T-helper 17 cell (primary cell): ENCODE measurements at regions not wholly inside any gene's neighbourhood (a gene's known extent, or its start where the extent isn't known, plus 50 kb on each side); places are given as distances from the start of the nearest gene placed in this dataset.
"Not testable (repeated sequence)": the region's sequence is repeated elsewhere in the genome, so short reads cannot be mapped to it uniquely, and the experiment has no call there.

Experiments used
- ATAC-seq: fragments of 150-1000 bp; cut with Tn5 transposase; 2 replicates; pipeline ENCODE4 v1.10.0; 2021; ENCODE audit warnings: mild to moderate bottlenecking, moderate library complexity
- DNase-seq, 3 donors: peaks; one replicate each; pipeline versions ENCODE4 v3.0.0 to v3.0.0-alpha.2; 2020 to 2021
- H3K9me3 ChIP-seq: one replicate; pipeline ENCODE4 v1.7.0; 2013; ENCODE audit warnings: low read length, mild to moderate bottlenecking; ENCODE audit not compliant: control insufficient read depth, poor library complexity, severe bottlenecking
- H3K27ac Mint-ChIP-seq: one replicate; pipeline ENCODE4 v1.8.0; 2022; ENCODE audit warnings: mild to moderate bottlenecking, moderate library complexity, mixed read lengths
- H3K27me3 Mint-ChIP-seq: one replicate; pipeline ENCODE4 v1.8.0; 2022; ENCODE audit warnings: mixed read lengths
- H3K36me3 Mint-ChIP-seq: one replicate; pipeline ENCODE4 v1.8.0; 2022; ENCODE audit warnings: low read depth, mixed read lengths
- H3K4me1 Mint-ChIP-seq: one replicate; pipeline ENCODE4 v1.8.0; 2022; ENCODE audit warnings: mild to moderate bottlenecking, mixed read lengths
- H3K4me3 Mint-ChIP-seq: one replicate; pipeline ENCODE4 v1.8.0; 2022; ENCODE audit warnings: mild to moderate bottlenecking, moderate library complexity, mixed read lengths

DNA sequence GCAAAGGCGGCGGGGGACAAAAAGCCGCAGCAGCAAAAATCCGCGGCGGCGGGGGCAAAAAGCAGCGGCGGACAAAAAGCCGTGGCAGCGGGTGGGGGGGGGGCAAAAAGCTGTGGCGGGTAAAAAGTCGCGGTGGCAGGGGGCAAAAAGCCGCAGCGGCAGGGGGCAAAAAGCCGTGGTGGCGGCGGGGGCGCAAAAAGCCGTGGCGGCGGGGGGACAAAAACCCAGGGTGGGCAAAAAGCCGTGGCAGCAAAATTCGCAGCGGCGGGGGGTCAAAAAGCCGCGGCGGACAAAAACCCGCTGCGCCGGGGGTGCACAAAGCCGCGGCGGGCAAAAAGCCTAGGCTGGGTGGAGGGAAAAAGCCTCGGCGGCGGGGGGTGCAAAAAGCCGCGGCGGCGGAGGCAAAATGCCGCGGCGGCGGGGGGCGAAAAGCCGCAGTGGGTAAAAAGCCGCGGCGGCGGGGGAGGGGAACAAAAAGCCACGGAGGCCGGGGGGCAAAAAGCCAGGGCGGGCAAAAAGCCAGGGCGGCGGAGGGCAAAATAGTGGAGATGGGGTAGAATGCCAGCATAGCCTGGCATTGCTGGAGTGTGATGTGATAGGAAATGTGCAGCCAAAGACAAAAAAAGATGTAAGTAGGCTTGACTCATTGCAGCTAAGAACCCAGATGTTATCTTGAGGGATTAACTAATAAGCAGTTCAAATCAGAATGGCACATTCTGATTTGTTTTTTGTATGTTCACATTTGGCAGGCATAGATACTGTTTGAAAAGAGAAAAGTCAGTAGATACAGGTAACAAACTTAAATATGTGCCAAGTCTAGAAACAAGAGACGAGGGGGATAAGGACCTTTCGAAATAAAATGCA is 1076.3 kb downstream of the RPIA start:
- Mint-ChIP-seq H3K36me3 (peaks cover 2% of the 10 kb centered on the region), H3K27me3 (peaks cover 15% of the 10 kb centered on the region), H3K4me1 (no peaks in the 10 kb centered on the region), H3K27ac (no peak overlapping the region), H3K4me3 (no peak overlapping the region)
- ATAC-seq, result no peak
- no peaks in the 10 kb centered on the region for H3K9me3 ChIP-seq
- no peak for DNase-seq

DNA sequence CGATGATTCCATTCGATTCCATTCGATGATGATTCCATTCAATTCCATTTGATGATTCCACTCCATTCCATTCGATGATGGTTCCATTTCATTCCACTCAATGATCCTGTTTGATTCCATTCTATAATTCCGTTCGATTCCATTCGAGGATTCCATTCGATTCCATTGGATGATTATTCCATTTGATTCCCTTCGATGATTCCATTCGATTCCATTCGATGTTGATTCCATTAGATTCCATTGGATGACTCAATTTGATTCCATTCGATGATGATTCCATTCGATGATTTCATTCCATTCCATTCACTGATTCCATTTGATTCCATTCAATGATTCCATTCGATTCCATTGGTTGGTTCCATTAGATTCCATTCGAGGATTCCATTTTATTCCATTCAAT is 1084.4 kb downstream of the RPIA start:
- H3K27ac Mint-ChIP-seq, result no peak overlapping the region
- no peaks in the 10 kb centered on the region for H3K27me3 Mint-ChIP-seq
- ATAC-seq (no peak), DNase-seq (no peak)
- no peaks in the 10 kb centered on the region for H3K9me3 ChIP-seq
- peaks cover 2% of the 10 kb centered on the region for H3K36me3 Mint-ChIP-seq
- H3K4me1 Mint-ChIP-seq, result no peaks in the 10 kb centered on the region
- H3K4me3 Mint-ChIP-seq, result no peak overlapping the region

DNA sequence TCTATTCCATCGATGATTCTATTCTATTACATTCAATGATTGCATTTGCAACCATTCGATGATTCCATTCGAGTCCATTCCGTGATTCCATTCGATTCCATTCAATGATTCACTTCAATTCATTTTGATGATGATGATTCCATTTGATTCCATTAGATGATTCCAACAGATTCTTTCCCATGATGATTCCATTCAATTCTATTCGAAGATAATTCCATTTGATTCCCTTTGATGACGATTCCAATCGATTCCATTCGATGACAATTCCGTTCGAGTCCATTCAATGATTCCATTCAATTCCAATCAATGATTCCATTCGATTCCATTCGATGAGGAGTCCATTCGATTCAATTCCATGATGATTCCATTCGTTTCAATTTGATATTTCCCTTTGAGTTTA is 1088.8 kb downstream of the RPIA start:
- H3K9me3 ChIP-seq, result peaks cover 11% of the 10 kb centered on the region
- Mint-ChIP-seq H3K36me3 (no peaks in the 10 kb centered on the region), H3K27me3 (no peaks in the 10 kb centered on the region), H3K27ac (no peak overlapping the region), H3K4me3 (no peak overlapping the region), H3K4me1 (no peaks in the 10 kb centered on the region)
- DNase-seq (no peak), ATAC-seq (no peak)

DNA sequence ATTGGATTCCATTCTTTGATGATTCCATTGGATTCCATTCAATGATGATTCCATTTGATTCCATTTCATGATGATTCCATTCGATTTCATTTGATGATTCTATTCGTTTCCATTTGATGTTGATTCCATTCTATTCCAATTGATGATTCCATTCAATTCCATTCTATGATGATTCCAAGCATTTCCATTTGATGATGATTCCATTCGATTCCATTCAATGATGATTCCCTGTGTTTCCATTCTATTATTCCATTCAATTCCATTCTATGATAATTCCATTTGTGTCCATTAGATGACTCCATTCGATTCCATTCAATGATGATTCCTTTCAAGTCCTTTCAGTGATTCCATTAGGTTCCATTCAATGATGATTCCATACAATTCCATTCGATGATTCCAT is 1090.5 kb downstream of the RPIA start:
- Mint-ChIP-seq H3K36me3 (no peaks in the 10 kb centered on the region), H3K27ac (no peak overlapping the region), H3K4me3 (no peak overlapping the region), H3K27me3 (no peaks in the 10 kb centered on the region), H3K4me1 (no peaks in the 10 kb centered on the region)
- no peak for DNase-seq
- H3K9me3 ChIP-seq, result peaks cover 11% of the 10 kb centered on the region
- no peak for ATAC-seq

DNA sequence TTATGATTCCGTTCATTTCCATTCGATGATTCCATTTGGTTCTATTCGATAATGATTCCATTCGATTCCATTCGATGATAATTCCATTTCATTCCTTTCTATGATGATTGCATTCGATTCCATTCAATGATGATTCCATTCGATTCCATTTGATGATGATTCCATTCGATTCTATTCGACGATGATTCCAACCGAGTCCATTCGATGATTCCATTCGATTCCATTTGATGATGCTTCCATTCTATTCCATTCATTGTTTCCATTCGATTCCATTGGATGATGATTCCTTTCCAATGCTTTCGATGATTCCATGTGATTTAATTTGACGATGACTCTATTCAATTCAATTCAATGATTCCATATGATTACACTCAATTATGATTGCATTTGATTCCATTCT is 1093.5 kb downstream of the RPIA start:
- Mint-ChIP-seq H3K4me3 (no peak overlapping the region), H3K27me3 (no peaks in the 10 kb centered on the region), H3K4me1 (no peaks in the 10 kb centered on the region), H3K36me3 (no peaks in the 10 kb centered on the region), H3K27ac (no peak overlapping the region)
- ATAC-seq (no peak), DNase-seq (no peak)
- peaks cover 28% of the 10 kb centered on the region for H3K9me3 ChIP-seq

DNA sequence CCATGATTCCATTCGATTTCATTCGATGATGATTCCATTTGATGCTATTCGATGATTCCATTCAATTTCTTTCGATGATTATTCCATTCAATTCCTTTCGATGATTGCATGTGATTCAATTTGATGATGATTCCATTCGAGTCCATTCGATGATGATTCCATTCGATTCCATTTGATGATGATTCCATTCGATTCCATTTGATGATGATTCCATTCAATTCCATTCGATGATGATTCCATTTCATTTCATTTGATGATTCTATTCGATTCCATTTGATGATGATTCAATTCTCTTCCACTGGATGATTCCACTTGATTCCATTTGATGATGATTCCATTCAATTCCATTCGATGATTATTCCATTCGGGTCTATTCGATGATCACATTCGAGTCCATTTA is 1094.1 kb downstream of the RPIA start:
- not testable (repeated sequence) for H3K4me3 Mint-ChIP-seq, H3K4me1 Mint-ChIP-seq, H3K36me3 Mint-ChIP-seq, H3K27me3 Mint-ChIP-seq, DNase-seq, H3K27ac Mint-ChIP-seq, ATAC-seq
- H3K9me3 ChIP-seq, result peaks cover 28% of the 10 kb centered on the region

DNA sequence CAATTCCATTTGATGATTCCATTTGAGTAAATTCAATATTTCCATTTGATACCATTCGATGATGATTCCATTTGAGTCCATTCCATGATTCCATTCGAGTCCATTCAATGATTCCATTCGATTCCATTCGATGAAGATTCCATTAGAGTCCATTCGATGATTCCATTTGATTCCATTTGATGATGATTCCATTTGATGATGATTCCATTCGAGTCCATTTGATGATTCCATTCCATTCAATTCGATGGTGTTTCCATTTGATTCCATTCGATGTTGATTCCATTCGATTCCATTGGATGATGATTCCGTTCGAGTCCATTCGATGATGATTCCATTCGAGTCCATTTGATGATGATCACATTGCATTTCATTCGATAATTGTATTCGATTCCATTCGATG is 1095.2 kb downstream of the RPIA start:
- H3K4me1 Mint-ChIP-seq, ATAC-seq, H3K4me3 Mint-ChIP-seq, H3K27me3 Mint-ChIP-seq, DNase-seq, H3K27ac Mint-ChIP-seq, H3K36me3 Mint-ChIP-seq: not testable (repeated sequence)
- peaks cover 26% of the 10 kb centered on the region for H3K9me3 ChIP-seq

DNA sequence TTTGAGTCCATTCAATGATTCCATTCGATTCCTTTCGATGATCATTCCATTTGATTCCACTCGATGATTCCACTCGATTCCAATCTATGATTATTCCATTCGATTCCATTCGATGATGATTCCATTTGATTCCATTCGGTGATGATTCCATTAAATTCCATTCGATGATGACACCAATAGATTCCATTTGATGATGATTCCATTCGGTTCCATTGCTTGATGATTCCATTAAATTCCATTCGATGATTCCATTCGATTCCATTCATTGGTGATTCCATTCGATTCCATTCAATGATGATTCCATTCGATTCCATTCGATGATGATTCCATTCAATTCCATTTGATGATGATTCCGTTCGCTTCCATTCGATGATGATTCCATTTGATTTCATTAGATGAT is 1104.1 kb downstream of the RPIA start:
- not testable (repeated sequence) for ATAC-seq, H3K27ac Mint-ChIP-seq, H3K4me1 Mint-ChIP-seq, H3K4me3 Mint-ChIP-seq, H3K27me3 Mint-ChIP-seq, DNase-seq
- peaks cover 11% of the 10 kb centered on the region for H3K36me3 Mint-ChIP-seq
- peaks cover 14% of the 10 kb centered on the region for H3K9me3 ChIP-seq

DNA sequence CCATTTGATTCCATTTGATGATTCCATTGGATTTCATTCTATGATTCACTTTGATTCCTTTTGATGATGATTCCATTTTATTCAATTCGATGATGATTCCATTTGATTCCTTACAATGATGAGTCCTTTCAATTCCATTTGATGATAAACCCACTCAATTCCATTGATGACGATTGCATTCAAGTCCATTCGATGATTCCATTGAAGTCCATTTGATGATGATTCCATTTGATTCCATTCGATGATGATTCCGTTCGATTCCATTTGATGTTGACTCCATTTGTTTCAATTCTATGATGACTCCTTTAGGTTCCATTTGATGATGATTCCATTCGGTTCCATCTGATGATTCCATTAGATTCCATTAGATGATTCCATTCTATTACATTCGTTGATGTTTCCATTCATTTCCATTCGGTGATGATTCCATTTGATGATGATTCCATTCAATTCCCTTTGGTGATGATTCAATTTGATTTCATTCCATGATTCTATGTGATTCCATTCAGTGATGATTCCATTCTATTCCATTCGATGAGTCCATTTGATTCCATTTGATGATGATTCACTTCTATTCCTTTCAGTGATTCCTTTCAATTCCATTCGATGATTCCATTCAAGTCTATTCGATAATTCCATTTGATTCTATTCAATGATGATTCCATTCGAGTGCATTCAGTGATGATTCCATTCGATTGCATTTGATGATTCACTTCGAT is 1106.0 kb downstream of the RPIA start:
- Mint-ChIP-seq H3K36me3 (peaks cover 7% of the 10 kb centered on the region), H3K27ac (no peak overlapping the region), H3K4me3 (no peak overlapping the region), H3K4me1 (no peaks in the 10 kb centered on the region), H3K27me3 (no peaks in the 10 kb centered on the region)
- no peak for DNase-seq
- peaks cover 14% of the 10 kb centered on the region for H3K9me3 ChIP-seq
- ATAC-seq, result no peak

DNA sequence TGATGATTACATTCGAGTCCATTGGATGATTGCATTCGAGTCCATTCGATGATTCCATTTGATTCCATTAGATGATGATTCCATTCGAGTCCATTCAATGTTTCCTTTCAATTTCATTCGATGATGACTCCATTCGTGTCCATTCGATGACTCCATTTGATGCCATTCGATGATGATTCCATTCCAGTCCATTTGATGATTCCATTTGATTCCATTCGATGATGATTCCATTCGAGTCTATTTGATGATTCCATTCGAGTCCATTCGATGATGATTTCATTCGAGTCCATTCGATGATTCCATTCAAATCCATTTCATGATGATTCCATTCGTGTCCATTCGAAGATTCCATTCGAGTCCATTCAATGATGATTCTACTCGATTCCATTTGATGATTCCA is 1109.7 kb downstream of the RPIA start:
- H3K9me3 ChIP-seq, result peaks cover 31% of the 10 kb centered on the region
- not testable (repeated sequence) for H3K27me3 Mint-ChIP-seq, H3K27ac Mint-ChIP-seq, DNase-seq, H3K4me1 Mint-ChIP-seq, ATAC-seq, H3K4me3 Mint-ChIP-seq, H3K36me3 Mint-ChIP-seq

DNA sequence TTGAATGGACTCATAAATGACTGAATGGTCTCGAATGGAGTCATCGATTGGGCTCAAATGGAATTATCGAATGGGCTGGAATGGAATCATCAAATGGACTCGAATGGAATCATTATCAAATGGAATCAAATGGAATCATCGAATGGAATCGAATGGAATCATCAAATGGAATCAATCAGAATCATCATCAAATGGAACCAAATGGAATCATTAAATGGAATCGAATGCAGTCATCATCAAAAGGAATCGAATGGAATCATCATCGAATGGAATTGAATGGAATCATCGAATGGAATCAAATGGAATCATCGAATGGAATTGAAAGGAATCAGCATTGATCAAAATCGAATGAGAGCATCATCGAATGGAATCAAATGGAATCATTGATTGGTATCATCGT is 1114.9 kb downstream of the RPIA start:
- not testable (repeated sequence) for H3K36me3 Mint-ChIP-seq, H3K27me3 Mint-ChIP-seq, H3K4me1 Mint-ChIP-seq, ATAC-seq, H3K27ac Mint-ChIP-seq, DNase-seq, H3K4me3 Mint-ChIP-seq
- H3K9me3 ChIP-seq, result peaks cover 31% of the 10 kb centered on the region

DNA sequence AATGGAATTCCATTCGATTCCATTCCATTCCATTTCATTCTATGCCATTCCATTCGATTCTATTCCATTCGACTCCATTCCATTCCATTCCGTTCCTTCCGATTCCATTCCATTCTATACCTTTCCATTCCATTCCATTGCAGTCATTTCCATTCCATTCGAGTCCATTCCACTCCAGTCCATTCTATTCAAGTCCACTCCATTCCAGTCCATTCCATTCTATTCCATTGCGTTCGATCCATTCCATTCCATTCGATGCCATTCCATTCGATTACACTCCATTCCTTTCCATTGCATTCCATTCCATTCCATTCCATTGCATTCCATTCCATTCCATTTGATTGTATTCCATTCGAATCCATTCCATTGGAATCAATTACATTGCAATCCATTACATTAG is 1119.8 kb downstream of the RPIA start:
- ATAC-seq (no peak), DNase-seq (no peak)
- Mint-ChIP-seq H3K36me3 (peaks cover 2% of the 10 kb centered on the region), H3K27me3 (no peaks in the 10 kb centered on the region), H3K4me1 (no peaks in the 10 kb centered on the region), H3K27ac (no peak overlapping the region), H3K4me3 (no peak overlapping the region)
- H3K9me3 ChIP-seq, result peaks cover 22% of the 10 kb centered on the region

DNA sequence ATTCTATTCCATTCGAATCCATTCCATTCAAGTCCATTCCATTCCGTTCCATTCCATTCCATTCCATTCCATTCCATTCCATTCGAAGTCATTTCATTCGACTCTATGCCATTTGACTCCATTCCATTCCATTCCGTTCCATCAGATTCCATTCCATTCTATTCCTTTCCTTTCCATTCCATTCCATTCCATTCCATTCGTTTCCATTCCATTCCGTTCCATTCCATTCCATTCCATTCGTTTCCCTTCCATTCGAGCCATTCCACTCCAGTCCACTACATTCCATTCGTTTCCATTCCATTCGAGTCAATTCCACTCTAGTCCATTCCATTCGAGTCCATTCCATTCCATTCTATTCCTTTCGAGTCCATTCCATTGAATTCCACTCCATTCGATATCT is 1120.4 kb downstream of the RPIA start:
- H3K27me3 Mint-ChIP-seq, DNase-seq, ATAC-seq, H3K4me3 Mint-ChIP-seq, H3K27ac Mint-ChIP-seq, H3K4me1 Mint-ChIP-seq, H3K36me3 Mint-ChIP-seq: not testable (repeated sequence)
- peaks cover 17% of the 10 kb centered on the region for H3K9me3 ChIP-seq

DNA sequence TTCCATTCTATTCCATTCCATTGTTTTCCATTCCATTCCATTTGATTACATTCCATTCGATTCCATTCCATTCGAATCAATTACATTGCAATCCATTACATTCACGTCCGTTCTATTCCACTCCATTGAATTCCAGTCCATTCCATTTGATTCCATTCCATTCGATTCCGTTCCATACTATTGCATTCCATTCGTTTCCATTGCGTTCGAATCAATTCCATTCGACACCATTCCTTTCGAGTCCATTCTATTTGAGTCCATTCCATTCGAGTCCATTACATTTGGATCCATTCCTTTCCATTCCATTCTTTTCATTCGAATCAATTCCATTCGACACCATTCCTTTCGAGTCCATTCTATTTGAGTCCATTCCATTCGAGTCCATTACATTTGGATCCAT is 1122.9 kb downstream of the RPIA start:
- H3K36me3 Mint-ChIP-seq, ATAC-seq: not testable (repeated sequence)
- peaks cover 24% of the 10 kb centered on the region for H3K9me3 ChIP-seq

More for the DNA sequence above, 1122.9 kb downstream of the RPIA start:
- H3K4me1 Mint-ChIP-seq, DNase-seq, H3K27me3 Mint-ChIP-seq, H3K4me3 Mint-ChIP-seq, H3K27ac Mint-ChIP-seq: not testable (repeated sequence)
